MCF 10A (cell line): ENCODE measurements at regions not wholly inside any gene's neighbourhood (a gene's known extent, or its start where the extent isn't known, plus 50 kb on each side); places are given as distances from the start of the nearest gene placed in this dataset.

ENCODE experiments used
- BruUV-seq: library from RNA; stranded (reverse); fragments of 400-500 nt; replicated peaks from 2 replicates; lab custom pipeline; 2021; lab: Mats Ljungman, UMichigan
- CTCF ChIA-PET: fragments of 300-600 bp; sonication (Branson Sonifier 250); formaldehyde crosslinking; extraction: SDS; loops from one replicate; lab custom pipeline; 2021; ENCODE audit warnings: antibody characterized with exemption, inconsistent platforms; lab: Yijun Ruan, JAX
- POLR2A ChIA-PET: fragments of 300-600, 350-650 bp; sonication (Branson Sonifier 250); formaldehyde crosslinking; extraction: SDS; loops from one replicate; lab custom pipeline; 2020; ENCODE audit warnings: antibody characterized with exemption, inconsistent platforms; lab: Yijun Ruan, JAX
- DNase-seq: peaks from one replicate; pipeline ENCODE4 v3.0.0-alpha.2; 2018; ENCODE audit not compliant: unreplicated experiment
- H3K27ac Mint-ChIP-seq: one replicate; pipeline ENCODE4 v1.8.0; 2022; ENCODE audit warnings: mild to moderate bottlenecking, low read depth, mixed read lengths; ENCODE audit not compliant: unreplicated experiment
- H3K27me3 Mint-ChIP-seq: one replicate; pipeline ENCODE4 v1.8.0; 2022; ENCODE audit warnings: mixed read lengths; ENCODE audit not compliant: insufficient read depth, unreplicated experiment
- H3K36me3 Mint-ChIP-seq: one replicate; pipeline ENCODE4 v1.8.0; 2022; ENCODE audit warnings: mild to moderate bottlenecking, moderate library complexity, mixed read lengths; ENCODE audit not compliant: insufficient read depth, unreplicated experiment
- H3K4me1 Mint-ChIP-seq: one replicate; pipeline ENCODE4 v1.8.0; 2022; ENCODE audit warnings: mixed read lengths; ENCODE audit not compliant: insufficient read depth, unreplicated experiment
- H3K4me3 Mint-ChIP-seq: one replicate; pipeline ENCODE4 v1.8.0; 2022; ENCODE audit warnings: mild to moderate bottlenecking, moderate library complexity, mixed read lengths; ENCODE audit not compliant: unreplicated experiment
- H3K9me3 Mint-ChIP-seq: one replicate; pipeline ENCODE4 v1.8.0; 2022; ENCODE audit warnings: mixed read lengths; ENCODE audit not compliant: unreplicated experiment
- intact Hi-C: fragments of 100-400 bp; cut with micrococcal nuclease; formaldehyde crosslinking; loops from 2 replicates; pipeline ENCODE4 v1.14.1; 2022
- TF ChIP-seq, protein P1 (sequence below): fragments of 200-600 bp; IDR thresholded peaks from one replicate; pipeline ENCODE4 v1.8.0; 2022; ENCODE audit warnings: antibody characterized with exemption, mild to moderate bottlenecking; ENCODE audit not compliant: unreplicated experiment

GRCh38 chr15:81530271-81530691 lies 156.3 kb upstream of the TMC3 start:
- peaks cover 13% of the 10 kb centered on the region for H3K4me1 Mint-ChIP-seq
- H3K36me3 Mint-ChIP-seq: no peaks in the 10 kb centered on the region
- DNase-seq: no peak
- POLR2A ChIA-PET: interaction anchor here (0.6 kb wide), 1 partner anchor 222 kb away, joined by 3 read pairs; no protein-coding TSS in a partner anchor
- no peak overlapping the region for H3K4me3 Mint-ChIP-seq
- H3K27me3 Mint-ChIP-seq: no peaks in the 10 kb centered on the region
- CTCF ChIA-PET: no interaction called here
- H3K9me3 Mint-ChIP-seq: no peaks in the 10 kb centered on the region
- BruUV-seq: no TSS peak
- TF ChIP-seq, protein P1, sequence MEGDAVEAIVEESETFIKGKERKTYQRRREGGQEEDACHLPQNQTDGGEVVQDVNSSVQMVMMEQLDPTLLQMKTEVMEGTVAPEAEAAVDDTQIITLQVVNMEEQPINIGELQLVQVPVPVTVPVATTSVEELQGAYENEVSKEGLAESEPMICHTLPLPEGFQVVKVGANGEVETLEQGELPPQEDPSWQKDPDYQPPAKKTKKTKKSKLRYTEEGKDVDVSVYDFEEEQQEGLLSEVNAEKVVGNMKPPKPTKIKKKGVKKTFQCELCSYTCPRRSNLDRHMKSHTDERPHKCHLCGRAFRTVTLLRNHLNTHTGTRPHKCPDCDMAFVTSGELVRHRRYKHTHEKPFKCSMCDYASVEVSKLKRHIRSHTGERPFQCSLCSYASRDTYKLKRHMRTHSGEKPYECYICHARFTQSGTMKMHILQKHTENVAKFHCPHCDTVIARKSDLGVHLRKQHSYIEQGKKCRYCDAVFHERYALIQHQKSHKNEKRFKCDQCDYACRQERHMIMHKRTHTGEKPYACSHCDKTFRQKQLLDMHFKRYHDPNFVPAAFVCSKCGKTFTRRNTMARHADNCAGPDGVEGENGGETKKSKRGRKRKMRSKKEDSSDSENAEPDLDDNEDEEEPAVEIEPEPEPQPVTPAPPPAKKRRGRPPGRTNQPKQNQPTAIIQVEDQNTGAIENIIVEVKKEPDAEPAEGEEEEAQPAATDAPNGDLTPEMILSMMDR: no peak
- intact Hi-C loops: no loop called here
- H3K27ac Mint-ChIP-seq: no peak overlapping the region

DNA sequence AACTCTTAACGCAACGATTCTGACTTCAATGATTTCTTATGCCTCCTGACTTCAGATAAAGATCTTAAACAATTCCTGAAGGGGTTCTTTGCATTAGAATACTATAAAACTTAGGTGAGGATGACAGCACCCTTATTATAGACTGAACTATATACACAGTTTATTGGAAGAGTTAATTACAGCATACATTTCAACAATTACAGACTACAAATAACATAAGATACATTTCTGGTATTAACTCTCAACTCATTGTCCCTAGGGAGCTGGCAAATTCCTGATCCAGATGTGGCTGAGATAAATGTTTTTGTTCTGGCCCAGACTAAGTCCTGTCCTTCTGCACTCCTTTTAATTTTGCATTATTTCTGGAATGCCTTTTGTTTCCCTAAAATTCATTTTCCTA lies 155.5 kb upstream of the TMC3 start:
- Mint-ChIP-seq H3K27me3 (no peaks in the 10 kb centered on the region), H3K4me3 (no peak overlapping the region), H3K4me1 (peaks cover 13% of the 10 kb centered on the region), H3K9me3 (no peaks in the 10 kb centered on the region), H3K27ac (no peak overlapping the region), H3K36me3 (no peaks in the 10 kb centered on the region)
- no peak for DNase-seq
- TF ChIP-seq, protein P1: no peak
- intact Hi-C loops: no loop called here
- BruUV-seq: no TSS peak
- ChIA-PET POLR2A (interaction anchor here (0.6 kb wide), 1 partner anchor 223 kb away, joined by 3 read pairs; no protein-coding TSS in a partner anchor), CTCF (no interaction called here)

DNA sequence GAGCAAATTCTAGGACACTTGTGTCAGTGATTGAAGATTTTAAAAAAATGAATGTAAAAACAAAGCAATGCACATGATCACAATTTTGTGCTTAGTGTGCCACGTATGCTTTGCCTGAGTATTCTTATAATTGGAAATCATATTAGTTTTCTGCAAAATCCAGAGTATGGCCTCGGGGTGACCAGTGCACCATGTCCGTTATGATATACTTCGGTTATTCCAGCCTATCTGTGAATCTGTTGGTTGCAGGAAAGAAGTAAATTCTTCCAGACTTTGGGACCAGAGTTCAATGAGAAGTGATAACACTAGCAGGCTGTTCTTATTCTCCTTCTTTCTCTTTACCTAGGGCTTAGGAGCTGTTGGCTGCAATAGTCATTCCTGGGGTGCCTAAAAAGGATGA lies 152.0 kb upstream of the TMC3 start:
- Mint-ChIP-seq H3K9me3 (no peaks in the 10 kb centered on the region), H3K4me3 (no peak overlapping the region), H3K4me1 (no peaks in the 10 kb centered on the region), H3K36me3 (no peaks in the 10 kb centered on the region), H3K27me3 (no peaks in the 10 kb centered on the region), H3K27ac (no peak overlapping the region)
- TF ChIP-seq, protein P1: no peak
- no peak for DNase-seq
- ChIA-PET POLR2A (no interaction called here), CTCF (no interaction called here)
- no TSS peak for BruUV-seq
- intact Hi-C loops: no loop called here

DNA sequence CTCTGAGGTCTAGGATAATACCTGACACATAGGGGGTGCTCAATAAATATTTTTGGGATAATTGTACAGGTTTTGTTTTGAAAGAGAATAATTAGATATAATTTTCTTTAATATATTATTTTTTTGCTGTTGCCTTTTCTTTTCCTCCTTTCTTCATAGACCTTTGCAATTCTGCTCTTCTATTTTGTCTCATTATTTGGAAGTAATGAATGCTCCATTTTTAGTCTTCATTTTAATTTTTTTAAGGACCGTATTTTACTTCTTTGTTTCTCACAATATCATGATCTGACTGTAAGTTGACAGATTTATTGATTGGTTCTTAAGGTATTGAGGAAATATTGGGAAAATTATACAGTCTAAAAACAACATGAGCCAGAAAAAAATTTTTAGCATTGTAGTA lies 150.5 kb upstream of the TMC3 start:
- no peak overlapping the region for H3K4me3 Mint-ChIP-seq
- no peak for DNase-seq
- intact Hi-C loops: no loop called here
- ChIA-PET POLR2A (no interaction called here), CTCF (no interaction called here)
- H3K36me3 Mint-ChIP-seq: no peaks in the 10 kb centered on the region
- TF ChIP-seq, protein P1: no peak
- no TSS peak for BruUV-seq
- H3K4me1 Mint-ChIP-seq: no peaks in the 10 kb centered on the region
- H3K27ac Mint-ChIP-seq: no peak overlapping the region
- no peaks in the 10 kb centered on the region for H3K27me3 Mint-ChIP-seq
- no peaks in the 10 kb centered on the region for H3K9me3 Mint-ChIP-seq
